ENCODE measurements at regions not wholly inside any gene's neighbourhood (a gene's known extent, or its start where the extent isn't known, plus 50 kb on each side); places are given as distances from the start of the nearest gene placed in this dataset.

- Histone ChIP-seq H3K4me3 (no peak overlapping the region), H3K27ac (no peak overlapping the region), H3K36me3 (no peaks in the 10 kb centered on the region), H3K27me3 (no peaks in the 10 kb centered on the region), H3K4me1 (no peaks in the 10 kb centered on the region), H3K9me3 (no peaks in the 10 kb centered on the region)
- no peak for TF ChIP-seq CTCF (IDR thresholded peaks at IDR 0.05)
- no peak for ATAC-seq
- no peak for DNase-seq
- intact Hi-C loops (cut with DNase I): no loop called here
These were observed 309.0 kb upstream of the PTCHD4 start for GRCh38 chr6:48419992-48420391.

- ATAC-seq: no peak
- Histone ChIP-seq H3K9me3 (no peaks in the 10 kb centered on the region), H3K4me1 (no peaks in the 10 kb centered on the region), H3K27ac (no peak overlapping the region), H3K4me3 (no peak overlapping the region), H3K27me3 (no peaks in the 10 kb centered on the region), H3K36me3 (no peaks in the 10 kb centered on the region)
- no peak for DNase-seq
- intact Hi-C loops (cut with DNase I): no loop called here
- no peak for TF ChIP-seq CTCF (IDR thresholded peaks at IDR 0.05)
These were observed 306.9 kb upstream of the PTCHD4 start for GRCh38 chr6:48417927-48418326.

- Histone ChIP-seq H3K4me3 (no peak overlapping the region), H3K27ac (no peak overlapping the region), H3K9me3 (no peaks in the 10 kb centered on the region), H3K36me3 (no peaks in the 10 kb centered on the region), H3K27me3 (no peaks in the 10 kb centered on the region), H3K4me1 (no peaks in the 10 kb centered on the region)
- no peak for TF ChIP-seq CTCF (IDR thresholded peaks at IDR 0.05)
- no peak for ATAC-seq
- DNase-seq: no peak
- intact Hi-C loops (cut with DNase I): no loop called here
These were observed 301.7 kb upstream of the PTCHD4 start for GRCh38 chr6:48412656-48413055.

GRCh38 chr6:48404927-48405326 lies 293.9 kb upstream of the PTCHD4 start:
- no peak for TF ChIP-seq CTCF (IDR thresholded peaks at IDR 0.05)
- Histone ChIP-seq H3K27ac (no peak overlapping the region), H3K9me3 (no peaks in the 10 kb centered on the region), H3K4me3 (no peak overlapping the region), H3K4me1 (no peaks in the 10 kb centered on the region), H3K36me3 (no peaks in the 10 kb centered on the region), H3K27me3 (no peaks in the 10 kb centered on the region)
- intact Hi-C loops (cut with DNase I): no loop called here
- ATAC-seq: no peak
- DNase-seq: no peak

GRCh38 chr6:48403587-48403986 lies 292.6 kb upstream of the PTCHD4 start:
- no peaks in the 10 kb centered on the region for H3K9me3 ChIP-seq
- ATAC-seq: no peak
- no peaks in the 10 kb centered on the region for H3K4me1 ChIP-seq
- H3K36me3 ChIP-seq: no peaks in the 10 kb centered on the region
- H3K27me3 ChIP-seq: no peaks in the 10 kb centered on the region
- no peak for TF ChIP-seq CTCF (IDR thresholded peaks at IDR 0.05)
- DNase-seq: no peak
- no peak overlapping the region for H3K27ac ChIP-seq
- intact Hi-C loops (cut with DNase I): no loop called here
- H3K4me3 ChIP-seq: no peak overlapping the region

- Histone ChIP-seq H3K4me3 (no peak overlapping the region), H3K27me3 (no peaks in the 10 kb centered on the region), H3K9me3 (no peaks in the 10 kb centered on the region), H3K36me3 (no peaks in the 10 kb centered on the region), H3K4me1 (no peaks in the 10 kb centered on the region), H3K27ac (no peak overlapping the region)
- DNase-seq (no peak), ATAC-seq (no peak)
- TF ChIP-seq CTCF (IDR thresholded peaks at IDR 0.05): no peak
- intact Hi-C loops (cut with DNase I): no loop called here
These were observed 290.0 kb upstream of the PTCHD4 start for GRCh38 chr6:48401016-48401415.
